PC-9 (cell line): ENCODE measurements at regions not wholly inside any gene's neighbourhood (a gene's known extent, or its start where the extent isn't known, plus 50 kb on each side); places are given as distances from the start of the nearest gene placed in this dataset.

Experiments used
- EZH2 ChIP-seq: fragments of 200-600 bp; sonication (generic); IDR thresholded peaks from 2 replicates; pipeline ENCODE4 v1.8.0; 2017; ENCODE audit warnings: antibody characterized with exemption, low read depth
- TF ChIP-seq, protein P1 (sequence below): fragments of 200-600 bp; sonication (generic); conservative IDR thresholded peaks from 2 replicates; pipeline ENCODE4 v1.6.1; 2017; ENCODE audit warnings: mixed run types, antibody characterized with exemption, mild to moderate bottlenecking, moderate library complexity

DNA sequence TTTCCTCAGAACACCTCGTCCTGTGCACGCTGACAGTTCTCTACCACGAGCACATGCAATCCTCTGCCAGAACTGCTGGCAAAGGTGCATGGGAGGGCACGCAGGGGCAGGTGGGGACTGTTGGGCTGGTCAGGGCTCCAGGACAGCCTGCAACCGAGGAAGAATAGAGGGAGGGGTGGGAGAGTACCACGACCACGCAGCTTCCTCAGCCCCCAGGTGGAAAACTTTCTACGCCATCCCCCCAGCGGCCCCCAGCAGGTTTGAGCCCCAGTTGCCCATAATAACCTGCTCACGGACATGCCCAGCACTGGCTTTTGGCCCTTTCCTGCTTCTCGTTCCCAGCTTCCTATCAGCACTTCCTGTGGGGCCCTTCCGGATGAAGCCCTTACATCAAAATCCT is 199.3 kb downstream of the C16orf95 start:
- TF ChIP-seq EZH2: no peak
- TF ChIP-seq, protein P1, sequence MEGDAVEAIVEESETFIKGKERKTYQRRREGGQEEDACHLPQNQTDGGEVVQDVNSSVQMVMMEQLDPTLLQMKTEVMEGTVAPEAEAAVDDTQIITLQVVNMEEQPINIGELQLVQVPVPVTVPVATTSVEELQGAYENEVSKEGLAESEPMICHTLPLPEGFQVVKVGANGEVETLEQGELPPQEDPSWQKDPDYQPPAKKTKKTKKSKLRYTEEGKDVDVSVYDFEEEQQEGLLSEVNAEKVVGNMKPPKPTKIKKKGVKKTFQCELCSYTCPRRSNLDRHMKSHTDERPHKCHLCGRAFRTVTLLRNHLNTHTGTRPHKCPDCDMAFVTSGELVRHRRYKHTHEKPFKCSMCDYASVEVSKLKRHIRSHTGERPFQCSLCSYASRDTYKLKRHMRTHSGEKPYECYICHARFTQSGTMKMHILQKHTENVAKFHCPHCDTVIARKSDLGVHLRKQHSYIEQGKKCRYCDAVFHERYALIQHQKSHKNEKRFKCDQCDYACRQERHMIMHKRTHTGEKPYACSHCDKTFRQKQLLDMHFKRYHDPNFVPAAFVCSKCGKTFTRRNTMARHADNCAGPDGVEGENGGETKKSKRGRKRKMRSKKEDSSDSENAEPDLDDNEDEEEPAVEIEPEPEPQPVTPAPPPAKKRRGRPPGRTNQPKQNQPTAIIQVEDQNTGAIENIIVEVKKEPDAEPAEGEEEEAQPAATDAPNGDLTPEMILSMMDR: no peak
